ENCODE measurements at regions not wholly inside any gene's neighbourhood (a gene's known extent, or its start where the extent isn't known, plus 50 kb on each side); places are given as distances from the start of the nearest gene placed in this dataset.

DNA sequence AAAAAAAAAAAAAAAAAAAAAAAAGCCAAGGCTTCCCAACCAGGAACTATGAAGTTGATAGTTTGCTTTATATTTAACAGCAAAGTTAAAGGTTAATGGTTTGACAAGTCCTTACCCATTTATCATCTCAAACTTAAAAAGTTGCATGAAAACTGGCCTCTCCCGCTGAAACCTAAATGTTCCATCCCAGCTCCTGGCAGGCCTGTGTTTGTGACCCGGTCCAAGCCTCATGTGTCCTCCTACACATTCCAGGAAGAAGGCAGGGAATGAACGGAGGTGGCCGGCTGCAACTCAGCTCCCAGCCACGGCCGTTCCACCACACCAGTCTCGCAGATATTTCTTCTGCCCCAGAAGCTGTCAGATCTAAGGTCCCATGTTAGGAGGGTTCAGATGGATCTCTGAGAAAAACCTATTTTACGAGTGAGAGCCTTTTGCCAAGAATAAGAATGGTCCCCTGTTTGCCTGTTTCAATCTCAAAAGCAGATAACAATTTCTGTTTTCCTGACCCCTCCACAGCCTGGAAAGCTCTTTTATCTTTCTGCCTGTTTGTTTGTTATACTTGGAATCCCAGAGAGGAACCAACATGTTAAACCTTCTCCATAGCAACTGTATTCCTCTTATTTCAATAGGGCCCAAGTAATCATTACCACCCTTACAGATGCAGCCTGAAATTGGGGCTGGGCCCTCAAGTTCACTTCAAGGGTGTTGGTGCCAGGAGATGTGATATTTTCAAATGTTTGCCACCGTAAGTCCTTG, 56.5 kb downstream of the KCTD12 start:
- Mint-ChIP-seq H3K4me1 (ENCODE audit: low read depth) (peaks cover 17% of the 10 kb centered on the region), H3K27ac (peak overlapping the region; percentile 42), H3K9me3 (ENCODE audit: low read depth) (no peaks in the 10 kb centered on the region), H3K4me3 (ENCODE audit: low read depth) (peak overlapping the region; percentile 7), H3K27me3 (peaks cover 13% of the 10 kb centered on the region), H3K36me3 (ENCODE audit: insufficient read depth) (no peaks in the 10 kb centered on the region)
- DNase-seq (ENCODE audit: low spot score, unreplicated experiment): no peak
- TF ChIP-seq, protein P1, sequence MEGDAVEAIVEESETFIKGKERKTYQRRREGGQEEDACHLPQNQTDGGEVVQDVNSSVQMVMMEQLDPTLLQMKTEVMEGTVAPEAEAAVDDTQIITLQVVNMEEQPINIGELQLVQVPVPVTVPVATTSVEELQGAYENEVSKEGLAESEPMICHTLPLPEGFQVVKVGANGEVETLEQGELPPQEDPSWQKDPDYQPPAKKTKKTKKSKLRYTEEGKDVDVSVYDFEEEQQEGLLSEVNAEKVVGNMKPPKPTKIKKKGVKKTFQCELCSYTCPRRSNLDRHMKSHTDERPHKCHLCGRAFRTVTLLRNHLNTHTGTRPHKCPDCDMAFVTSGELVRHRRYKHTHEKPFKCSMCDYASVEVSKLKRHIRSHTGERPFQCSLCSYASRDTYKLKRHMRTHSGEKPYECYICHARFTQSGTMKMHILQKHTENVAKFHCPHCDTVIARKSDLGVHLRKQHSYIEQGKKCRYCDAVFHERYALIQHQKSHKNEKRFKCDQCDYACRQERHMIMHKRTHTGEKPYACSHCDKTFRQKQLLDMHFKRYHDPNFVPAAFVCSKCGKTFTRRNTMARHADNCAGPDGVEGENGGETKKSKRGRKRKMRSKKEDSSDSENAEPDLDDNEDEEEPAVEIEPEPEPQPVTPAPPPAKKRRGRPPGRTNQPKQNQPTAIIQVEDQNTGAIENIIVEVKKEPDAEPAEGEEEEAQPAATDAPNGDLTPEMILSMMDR (IDR thresholded peaks at IDR 0.05; ENCODE audit: unreplicated experiment): no peak

GRCh38 chr13:76828316-76828741, 57.9 kb downstream of the KCTD12 start:
- Mint-ChIP-seq H3K9me3 (ENCODE audit: low read depth) (no peaks in the 10 kb centered on the region), H3K27me3 (peaks cover 13% of the 10 kb centered on the region), H3K36me3 (ENCODE audit: insufficient read depth) (no peaks in the 10 kb centered on the region), H3K27ac (no peak overlapping the region), H3K4me1 (ENCODE audit: low read depth) (peaks cover 17% of the 10 kb centered on the region), H3K4me3 (ENCODE audit: low read depth) (no peak overlapping the region)
- DNase-seq (ENCODE audit: low spot score, unreplicated experiment): no peak
- TF ChIP-seq, protein P1 (IDR thresholded peaks at IDR 0.05; ENCODE audit: unreplicated experiment): no peak

DNA sequence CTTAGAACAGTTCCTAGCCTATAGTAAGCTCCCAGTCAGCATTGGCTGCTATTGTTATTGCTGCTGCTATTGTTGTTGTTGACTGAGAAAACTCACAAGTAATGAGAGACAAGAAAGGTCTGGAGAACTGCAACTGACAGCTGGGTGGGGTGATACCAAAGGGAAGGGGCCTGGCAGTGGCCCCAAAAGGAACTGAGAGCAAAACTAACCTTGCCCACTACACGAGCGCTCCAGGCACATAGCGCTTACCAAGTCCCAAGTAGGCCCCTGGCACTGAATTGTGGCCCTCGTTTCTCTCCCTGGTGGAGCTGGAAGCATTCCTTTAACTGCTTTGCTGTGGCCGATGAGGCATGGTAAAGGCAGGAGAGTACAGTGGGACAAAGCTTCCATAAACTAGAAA, 59.7 kb downstream of the KCTD12 start:
- Mint-ChIP-seq H3K27ac (no peak overlapping the region), H3K4me1 (ENCODE audit: low read depth) (peaks cover 10% of the 10 kb centered on the region), H3K27me3 (peaks cover 10% of the 10 kb centered on the region), H3K4me3 (ENCODE audit: low read depth) (no peak overlapping the region), H3K9me3 (ENCODE audit: low read depth) (no peaks in the 10 kb centered on the region), H3K36me3 (ENCODE audit: insufficient read depth) (no peaks in the 10 kb centered on the region)
- no peak for DNase-seq (ENCODE audit: low spot score, unreplicated experiment)
- TF ChIP-seq, protein P1 (IDR thresholded peaks at IDR 0.05; ENCODE audit: unreplicated experiment): no peak

- Mint-ChIP-seq H3K36me3 (ENCODE audit: insufficient read depth) (no peaks in the 10 kb centered on the region), H3K27me3 (peaks cover 9% of the 10 kb centered on the region), H3K4me3 (ENCODE audit: low read depth) (no peak overlapping the region), H3K27ac (no peak overlapping the region), H3K4me1 (ENCODE audit: low read depth) (peaks cover 9% of the 10 kb centered on the region), H3K9me3 (ENCODE audit: low read depth) (no peaks in the 10 kb centered on the region)
- TF ChIP-seq, protein P1 (IDR thresholded peaks at IDR 0.05; ENCODE audit: unreplicated experiment): no peak
- DNase-seq (ENCODE audit: low spot score, unreplicated experiment): no peak
Observed at GRCh38 chr13:76825430-76825829, 60.8 kb downstream of the KCTD12 start.

DNA sequence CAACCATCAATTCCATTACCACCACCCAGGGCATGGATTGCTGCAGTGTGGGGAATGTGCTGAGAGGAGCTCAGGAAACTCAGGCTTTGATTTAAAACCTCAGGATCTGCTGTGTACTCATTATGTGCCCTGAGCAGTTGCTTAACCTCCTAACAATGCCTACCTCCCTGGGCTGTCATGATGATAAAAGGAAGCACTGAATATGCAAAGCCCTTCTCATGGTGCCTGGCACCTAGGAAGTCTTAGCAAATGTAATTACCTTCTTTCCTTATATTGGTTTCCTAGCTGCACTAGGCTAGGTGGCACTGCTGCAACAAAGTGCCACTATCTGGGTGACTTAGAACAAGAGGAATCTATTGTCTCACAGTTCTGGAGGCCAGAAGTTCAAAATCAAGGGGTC, 62.2 kb downstream of the KCTD12 start:
- Mint-ChIP-seq H3K36me3 (ENCODE audit: insufficient read depth) (no peaks in the 10 kb centered on the region), H3K4me1 (ENCODE audit: low read depth) (peaks cover under 1% of the 10 kb centered on the region), H3K27me3 (peaks cover 9% of the 10 kb centered on the region), H3K9me3 (ENCODE audit: low read depth) (no peaks in the 10 kb centered on the region), H3K4me3 (ENCODE audit: low read depth) (no peak overlapping the region), H3K27ac (no peak overlapping the region)
- TF ChIP-seq, protein P1 (IDR thresholded peaks at IDR 0.05; ENCODE audit: unreplicated experiment): no peak
- DNase-seq (ENCODE audit: low spot score, unreplicated experiment): no peak
